Cardiac fibroblast (primary cell): ENCODE measurements at regions not wholly inside any gene's neighbourhood (a gene's known extent, or its start where the extent isn't known, plus 50 kb on each side); places are given as distances from the start of the nearest gene placed in this dataset.
A peak's percentile ranks its signal among the peaks of the same experiment; 100 is the strongest.
"Not testable (repeated sequence)": the region's sequence is repeated elsewhere in the genome, so short reads cannot be mapped to it uniquely, and the experiment has no call there.

Experiments used
- DNase-seq, 2 donors: peaks; one replicate each; pipeline versions ENCODE4 v3.0.0 to v3.0.0-alpha.2; 2010; ENCODE audit warnings: low read depth in 2 of 2
- H3K4me3 ChIP-seq, 2 donors: replicated peaks in 1 of 2; 1 replicate in 1 of 2; 2 replicates in 1 of 2; pipeline ENCODE4 v1.5.1; 2011; ENCODE audit warnings: low read depth in 2 of 2, low read length in 2 of 2, mild to moderate bottlenecking in 2 of 2, moderate library complexity in 1 of 2
- CTCF ChIP-seq: IDR thresholded peaks from one replicate; pipeline ENCODE4 v1.5.1; 2011; ENCODE audit warnings: low read depth, mild to moderate bottlenecking, low read length, inconsistent platforms

- no peak overlapping the region for H3K4me3 ChIP-seq
- DNase-seq, result no peak
- TF ChIP-seq CTCF, result no peak
These were observed 85.7 kb upstream of the FBXL17 start for GRCh38 chr5:108467563-108467962.

GRCh38 chr5:108461628-108462367 is 79.9 kb upstream of the FBXL17 start:
- no peak for TF ChIP-seq CTCF
- peak; percentile 49 to 81 for DNase-seq
- H3K4me3 ChIP-seq, result no peak overlapping the region

GRCh38 chr5:108459769-108460168 is 77.9 kb upstream of the FBXL17 start:
- H3K4me3 ChIP-seq, result no peak overlapping the region
- DNase-seq, result no peak
- TF ChIP-seq CTCF, result no peak

GRCh38 chr5:108451269-108451668 is 69.4 kb upstream of the FBXL17 start:
- no peak overlapping the region for H3K4me3 ChIP-seq
- TF ChIP-seq CTCF, result peak; percentile 1
- DNase-seq, result no peak

- not testable (repeated sequence) for H3K4me3 ChIP-seq, DNase-seq
These were observed 62.2 kb upstream of the FBXL17 start for GRCh38 chr5:108444130-108444529.

- not testable (repeated sequence) for H3K4me3 ChIP-seq, DNase-seq
These were observed 60.3 kb upstream of the FBXL17 start for GRCh38 chr5:108442063-108442651.

GRCh38 chr5:108437425-108437824 is 55.5 kb upstream of the FBXL17 start:
- no peak for TF ChIP-seq CTCF
- DNase-seq, result no peak
- H3K4me3 ChIP-seq, result no peak overlapping the region

GRCh38 chr5:108436696-108437095 is 54.8 kb upstream of the FBXL17 start:
- no peak for TF ChIP-seq CTCF
- DNase-seq, result no peak
- no peak overlapping the region for H3K4me3 ChIP-seq
